ENCODE measurements at regions not wholly inside any gene's neighbourhood (a gene's known extent, or its start where the extent isn't known, plus 50 kb on each side); places are given as distances from the start of the nearest gene placed in this dataset.

- TF ChIP-seq CTCF (IDR thresholded peaks at IDR 0.05; ENCODE audit: insufficient read depth, low read length) (no peak), POLR2AphosphoS5 (IDR thresholded peaks at IDR 0.05; ENCODE audit: low read depth) (no peak)
Observed at GRCh38 chr13:84649853-84650252, 767.6 kb upstream of the SLITRK1 start.
